Hindlimb muscle (tissue), 1 donor: ENCODE measurements at regions not wholly inside any gene's neighbourhood (a gene's known extent, or its start where the extent isn't known, plus 50 kb on each side); places are given as distances from the start of the nearest gene placed in this dataset.
"Not testable (repeated sequence)": the region's sequence is repeated elsewhere in the genome, so short reads cannot be mapped to it uniquely, and the experiment has no call there.

Experiments
- DNase-seq: peaks from one replicate; pipeline ENCODE4 v3.0.0-alpha.2; 2013

DNA sequence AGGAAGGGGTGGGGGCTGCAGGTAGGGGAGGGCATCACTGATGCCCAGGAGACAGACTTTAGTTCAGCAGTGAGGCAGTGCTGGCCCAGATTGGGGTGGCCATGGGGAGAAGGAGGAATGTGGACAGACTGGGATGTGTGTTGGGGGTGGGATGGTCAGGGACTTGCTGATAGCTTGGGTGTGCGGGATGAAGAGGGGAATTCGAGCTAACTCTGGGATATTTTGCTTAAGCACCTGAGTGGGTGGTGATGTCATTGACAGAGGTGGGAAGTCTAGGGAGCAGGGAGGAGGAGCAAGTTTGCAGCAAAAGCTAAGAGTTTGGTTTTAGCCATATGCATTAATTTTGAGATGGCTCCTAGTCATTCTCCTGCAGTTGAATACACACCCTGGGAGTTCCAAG is 207.5 kb downstream of the RPLP1 start:
- DNase-seq, result no peak

DNA sequence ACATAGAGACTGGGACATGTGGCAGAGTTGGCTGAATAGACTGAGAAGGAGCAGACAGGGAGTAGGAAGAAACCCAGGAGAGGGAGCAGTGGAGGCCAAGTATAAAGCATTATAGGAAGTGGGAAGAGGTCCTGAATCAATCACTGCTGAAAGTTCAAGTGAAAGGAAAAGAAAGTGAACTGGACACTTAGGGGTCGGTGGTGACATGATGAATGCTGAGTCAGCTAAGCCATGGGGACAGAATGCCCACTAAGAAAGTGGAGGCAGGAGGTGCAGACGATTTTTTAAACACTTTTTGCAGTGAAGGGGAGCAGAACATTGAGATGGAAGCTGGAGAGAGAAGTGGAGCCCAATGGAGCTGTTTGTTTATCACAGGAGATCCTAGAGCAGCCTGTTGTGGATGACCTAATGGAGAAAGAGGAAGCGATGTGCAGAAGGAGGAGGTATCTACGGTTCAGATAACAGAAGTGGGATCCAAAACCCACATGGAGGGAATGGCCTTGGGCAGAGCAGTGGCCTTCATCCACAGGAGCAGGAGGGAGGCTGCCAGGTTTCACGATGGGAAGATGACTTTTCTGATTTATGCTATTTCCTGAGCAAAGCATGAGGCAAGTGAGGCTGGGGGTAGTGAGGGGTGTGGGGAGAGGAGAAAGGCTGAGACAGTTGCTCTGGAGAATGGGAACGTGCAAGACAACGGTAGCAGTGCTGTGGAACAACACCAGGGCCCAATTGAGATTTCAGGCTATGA is 208.2 kb downstream of the RPLP1 start:
- no peak for DNase-seq

DNA sequence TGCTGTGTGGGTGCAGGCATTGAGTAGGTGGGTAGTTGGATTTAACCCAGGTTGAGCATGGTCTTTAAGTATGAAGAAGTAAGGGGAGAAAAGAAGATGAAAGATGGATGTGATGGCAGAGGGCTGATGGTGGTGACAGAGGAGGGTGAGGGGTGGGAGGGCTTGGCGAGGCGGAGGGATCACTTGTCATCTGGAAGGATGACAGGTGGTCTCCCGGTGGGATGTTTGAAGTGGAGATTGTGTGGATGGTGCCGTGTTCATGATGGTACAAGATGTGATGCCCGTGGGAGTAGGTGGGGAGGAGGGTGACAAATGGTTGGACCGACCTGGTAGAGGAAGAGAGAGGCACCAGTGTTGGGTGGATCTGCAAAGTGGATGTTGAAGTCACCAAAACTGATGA is 208.8 kb downstream of the RPLP1 start:
- DNase-seq, result no peak

DNA sequence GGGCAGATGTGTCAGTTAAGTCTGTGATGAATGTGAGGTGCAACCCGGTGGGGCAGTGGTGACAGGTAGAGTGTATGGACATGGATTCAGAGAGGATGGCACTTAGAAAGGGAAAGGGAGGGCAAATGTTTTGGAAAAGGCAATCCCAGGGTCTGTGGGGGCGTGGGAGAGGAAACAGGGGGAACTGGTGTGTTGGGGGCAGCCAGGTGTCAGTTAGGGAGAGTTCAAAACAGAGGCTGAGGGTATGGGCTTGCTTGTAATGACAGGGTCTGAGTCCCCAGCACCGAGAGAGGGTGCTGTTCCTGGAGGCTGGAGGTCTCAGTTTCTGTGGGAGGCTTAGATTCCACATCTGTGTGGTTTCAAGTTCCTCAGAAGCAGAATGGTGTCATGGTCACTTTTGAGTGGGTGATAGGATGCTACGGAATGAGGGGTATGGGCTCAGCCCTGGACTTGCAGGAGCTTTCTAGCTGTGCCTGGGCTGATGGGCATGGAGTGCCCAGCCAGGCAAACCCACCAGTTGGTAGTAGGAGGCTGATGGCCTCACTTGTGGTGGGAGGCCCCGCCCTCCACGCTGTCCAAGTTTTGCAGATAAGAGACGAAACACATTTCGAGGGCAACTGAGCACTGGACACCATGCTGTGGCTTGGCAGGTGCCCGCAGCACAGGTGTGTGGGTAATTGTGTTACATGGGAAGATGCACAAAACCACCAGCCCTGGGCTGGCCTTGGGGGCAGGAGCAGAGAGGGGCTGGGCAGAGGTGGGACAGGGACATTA is 209.4 kb downstream of the RPLP1 start:
- no peak for DNase-seq

DNA sequence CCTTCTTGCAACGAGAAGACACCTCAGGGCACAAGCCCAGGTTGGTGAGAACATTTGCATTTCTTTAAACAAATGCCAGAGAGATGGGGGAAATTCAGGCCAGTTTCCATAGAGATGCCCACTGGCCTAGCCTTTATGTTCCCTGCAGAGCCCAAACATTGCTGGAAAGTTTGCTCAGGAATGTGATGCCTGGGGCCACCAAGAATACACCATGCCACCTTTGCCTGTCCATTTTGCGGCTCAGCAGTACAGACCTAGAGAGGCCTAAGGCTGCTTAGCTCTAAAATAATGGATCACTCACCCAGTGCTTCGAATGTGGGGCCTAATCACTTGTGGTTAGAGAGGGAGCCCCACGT is 210.0 kb downstream of the RPLP1 start:
- no peak for DNase-seq

DNA sequence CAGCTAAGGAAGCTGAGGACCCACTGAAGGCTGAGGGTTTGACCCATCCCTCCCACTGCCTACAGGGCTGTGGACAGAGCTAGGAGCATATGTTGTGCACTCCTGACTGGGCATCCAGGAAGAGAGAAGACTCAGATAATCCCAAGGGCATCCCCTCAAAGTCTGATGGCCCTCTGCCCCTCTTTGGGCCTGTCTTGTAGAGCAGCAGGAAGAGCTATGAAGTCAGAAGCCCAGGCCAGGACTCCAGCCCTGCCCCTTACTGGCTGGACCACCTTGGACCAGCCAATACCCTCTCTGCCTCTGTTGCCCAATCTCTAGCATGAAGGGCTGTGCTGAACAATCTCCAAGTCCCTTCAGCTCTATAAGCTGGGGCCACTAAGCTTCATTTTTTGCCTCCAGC is 210.8 kb downstream of the RPLP1 start:
- DNase-seq, result no peak

DNA sequence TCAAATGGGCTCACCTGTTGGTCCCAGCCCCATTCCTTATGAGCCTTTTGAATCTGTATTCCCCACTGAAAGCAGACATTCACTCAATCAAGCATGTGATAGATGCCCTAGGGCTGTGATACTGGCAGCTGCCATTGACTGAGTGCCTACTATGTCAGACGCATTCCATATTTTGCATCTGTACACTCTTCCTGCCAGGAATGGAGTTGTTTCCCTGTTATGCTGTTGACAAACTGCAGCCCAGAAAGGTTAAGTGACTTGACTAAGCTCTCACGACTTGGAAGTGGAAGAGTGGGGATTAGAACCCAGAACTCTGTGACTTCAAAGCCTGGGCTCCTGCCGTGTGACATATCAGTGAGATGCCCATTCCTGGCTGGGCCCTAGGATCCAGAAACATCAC is 211.4 kb downstream of the RPLP1 start:
- DNase-seq, result no peak

DNA sequence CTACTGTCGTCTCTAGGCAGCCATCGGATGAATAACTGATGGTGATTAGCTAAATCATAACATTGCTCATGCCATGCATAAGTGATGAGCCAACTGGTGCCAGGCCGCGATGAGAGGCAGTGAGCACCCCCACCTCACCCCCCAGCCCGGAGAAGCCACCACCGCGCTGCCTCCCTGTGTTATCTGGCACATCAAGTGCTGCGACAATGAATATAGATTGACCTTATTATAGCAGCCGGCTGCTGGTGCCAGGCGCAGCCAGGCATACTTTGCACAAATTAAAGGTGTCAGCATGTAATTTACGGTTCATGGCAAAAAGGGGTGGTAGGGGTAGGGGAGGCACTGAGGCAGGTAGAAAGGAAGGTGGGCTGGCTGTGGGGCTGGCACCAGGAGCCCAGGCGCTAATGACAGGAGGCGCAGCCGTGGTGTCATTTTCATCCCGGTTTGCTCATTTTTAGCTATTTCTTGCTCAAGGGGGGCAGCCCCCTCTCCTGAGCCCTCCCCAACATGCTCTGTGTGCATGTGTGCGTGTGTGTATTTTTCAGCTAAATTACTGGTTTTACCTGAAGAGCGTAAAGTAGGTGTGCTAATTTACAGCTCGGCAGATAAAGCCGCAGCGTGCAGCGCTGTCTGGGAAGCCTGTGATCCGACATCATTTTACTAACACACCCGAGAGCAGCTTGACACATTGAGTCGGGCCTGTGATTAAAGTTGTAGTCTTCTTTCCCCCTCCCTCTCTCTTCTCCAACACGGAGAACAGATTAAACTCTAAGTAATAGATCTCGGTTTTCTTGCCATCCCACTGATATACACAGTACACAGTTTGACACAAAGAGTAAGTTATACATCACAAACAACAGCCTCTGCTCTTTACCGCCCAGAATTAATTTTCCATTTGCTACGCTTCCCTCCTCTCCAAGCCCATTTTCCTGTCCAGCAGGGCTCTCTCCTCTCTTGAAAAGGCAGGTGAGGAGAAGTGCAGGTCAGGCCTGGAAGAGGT is 212.3 kb downstream of the RPLP1 start:
- DNase-seq, result no peak

DNA sequence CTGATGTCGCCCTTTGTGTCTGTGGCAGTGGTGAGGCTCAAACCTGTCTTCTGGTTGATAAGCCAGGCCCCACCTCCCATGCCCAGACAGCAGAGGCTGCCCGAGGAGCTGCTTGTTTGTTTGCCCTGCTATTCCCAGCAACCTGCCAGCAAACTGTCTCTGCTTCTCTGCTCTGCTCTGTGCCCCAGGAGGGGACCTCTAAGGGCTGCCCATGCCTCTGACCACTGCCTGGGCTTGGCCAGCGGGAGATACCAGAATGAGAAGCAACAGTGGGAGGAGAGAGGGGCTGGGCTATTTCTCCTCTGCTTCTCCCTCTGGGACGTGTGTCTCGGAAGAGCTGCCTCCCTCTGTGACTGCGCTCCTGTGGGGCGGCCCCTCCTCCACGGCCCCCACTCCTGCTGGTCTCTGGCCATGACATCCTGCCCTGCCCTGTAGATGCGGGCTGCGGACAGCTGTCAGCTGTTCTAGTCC is 213.1 kb downstream of the RPLP1 start:
- no peak for DNase-seq

DNA sequence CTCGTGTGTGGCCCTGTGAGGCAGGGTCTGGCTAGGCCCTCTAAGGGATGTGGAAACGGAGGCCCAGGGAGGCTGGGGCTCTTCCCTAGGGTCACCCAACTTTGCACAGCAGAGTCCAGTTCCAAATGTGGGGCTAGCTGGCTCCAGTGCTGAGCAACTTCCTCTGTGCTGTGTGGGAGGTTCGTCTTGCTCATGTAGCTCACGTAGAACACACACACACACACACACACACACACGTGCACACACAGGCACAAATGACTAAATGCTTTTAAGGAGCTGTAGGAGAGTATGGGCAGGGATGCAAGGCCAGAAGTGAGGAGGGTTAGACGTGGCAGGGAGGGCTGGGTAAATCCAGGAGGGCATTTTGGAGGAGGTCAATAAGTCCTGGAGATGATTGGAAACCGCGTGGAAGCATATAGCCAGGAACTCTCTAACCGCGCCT is 213.8 kb downstream of the RPLP1 start:
- no peak for DNase-seq

DNA sequence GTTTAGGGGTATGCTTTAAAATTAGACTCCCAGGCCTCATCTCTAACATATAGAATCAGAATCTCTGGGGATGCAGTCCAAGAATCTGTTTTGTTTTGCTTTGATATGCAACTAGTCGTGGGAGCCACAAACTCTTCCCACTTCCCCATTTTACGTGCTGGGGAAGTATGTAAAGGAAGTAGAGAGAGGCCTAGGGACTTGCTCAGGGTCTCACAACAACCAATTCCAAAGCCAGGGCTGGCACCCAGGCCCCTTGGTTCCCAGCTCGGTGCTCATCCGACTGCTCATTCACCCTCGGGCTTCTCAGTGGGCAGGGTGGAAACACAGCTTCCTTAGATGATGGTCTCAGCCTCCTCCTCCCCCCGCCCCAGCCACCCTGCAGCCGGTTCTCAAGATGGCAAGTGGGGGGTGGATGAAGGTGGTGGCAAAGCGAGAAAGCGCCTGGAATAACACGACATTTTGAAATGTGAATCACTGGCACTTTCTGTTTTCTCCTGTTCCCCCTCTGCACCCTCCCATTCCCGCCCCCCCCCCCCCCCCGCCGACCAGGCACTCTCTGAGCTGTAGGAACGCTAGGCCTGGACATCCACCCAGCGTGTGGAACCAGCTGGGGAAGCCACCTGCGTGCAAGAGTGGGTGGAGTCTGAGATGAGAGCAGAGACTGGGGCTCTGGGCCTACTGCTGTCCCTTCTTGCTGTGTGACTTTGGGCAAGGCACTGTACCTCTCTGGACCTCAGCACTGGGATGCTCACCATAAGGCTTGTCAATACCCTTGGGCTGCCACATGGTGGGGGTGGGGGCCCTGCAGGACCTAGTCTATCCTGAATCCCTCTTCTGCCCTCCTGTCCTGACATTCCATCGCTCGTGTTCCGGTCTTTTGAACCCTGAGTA is 214.5 kb downstream of the RPLP1 start:
- DNase-seq, result no peak

DNA sequence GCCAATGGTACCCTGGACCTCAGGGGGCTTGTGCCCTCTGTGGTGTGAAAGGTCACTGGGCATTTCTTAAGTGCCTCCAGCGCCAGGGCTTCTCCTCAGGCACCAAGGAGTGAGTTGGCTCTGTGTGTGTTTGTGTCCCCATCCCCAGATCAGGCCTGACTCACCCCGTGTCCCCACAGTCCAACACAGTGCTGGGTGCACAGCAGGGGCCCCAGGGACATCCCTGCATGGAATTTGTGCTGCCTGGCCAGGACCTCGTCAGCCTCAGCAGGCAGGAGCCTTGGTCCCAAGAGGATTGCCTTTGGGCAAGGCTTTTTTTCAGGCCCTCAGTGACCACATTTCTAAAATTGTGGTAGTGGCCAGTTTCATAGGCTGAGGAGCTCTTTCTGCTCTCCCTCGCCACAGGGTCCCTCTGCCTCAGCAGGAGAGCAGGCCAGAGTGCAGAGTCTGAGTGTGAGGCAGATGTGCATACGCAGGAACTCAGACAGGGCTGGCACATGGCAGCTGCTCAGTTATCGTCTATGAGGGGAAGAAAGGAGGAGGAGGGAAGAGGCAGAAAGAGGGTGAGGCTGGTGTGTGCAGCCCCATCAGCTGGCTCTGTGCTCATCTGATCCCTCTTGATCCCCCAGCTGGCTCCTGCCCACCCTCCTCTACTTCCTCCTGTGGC is 215.6 kb downstream of the RPLP1 start:
- no peak for DNase-seq

DNA sequence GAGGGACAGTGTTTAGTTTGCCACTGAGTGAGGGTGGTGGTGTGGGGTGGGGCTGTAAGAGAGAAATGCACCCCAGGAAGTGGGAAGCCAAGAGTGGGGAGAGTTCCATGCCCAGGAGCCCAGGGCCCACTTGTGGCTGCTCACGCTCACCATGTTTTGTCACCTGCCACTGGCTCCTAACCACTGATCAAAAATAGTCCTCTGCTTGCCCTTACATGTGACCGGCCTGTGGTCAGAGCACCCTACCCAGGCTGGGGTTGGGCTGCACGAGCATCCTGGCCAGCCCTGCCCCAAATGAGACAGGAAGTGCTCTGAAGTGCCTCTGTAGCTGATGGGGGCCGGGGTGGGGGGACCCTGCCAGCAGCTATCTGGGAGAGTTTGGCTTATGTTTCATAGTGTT is 216.3 kb downstream of the RPLP1 start:
- no peak for DNase-seq

DNA sequence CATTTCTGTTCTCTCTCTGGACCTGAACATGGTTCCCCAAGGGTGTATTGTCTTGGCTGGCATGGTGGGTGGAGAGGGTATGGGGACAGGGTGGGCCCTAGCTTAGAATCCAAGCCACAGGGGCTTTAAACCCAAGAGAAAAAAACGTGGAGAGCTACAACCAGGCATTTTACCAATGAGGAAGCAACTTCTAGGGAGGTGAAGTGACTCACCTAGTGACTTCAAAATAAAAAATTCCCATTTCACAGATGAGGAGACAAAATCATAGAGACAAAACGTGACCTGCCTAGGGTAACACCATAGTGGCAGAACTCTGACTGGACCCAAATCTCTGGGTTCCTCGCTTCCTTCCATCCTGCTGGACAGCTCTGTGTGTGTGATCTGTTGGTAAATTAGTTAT is 216.8 kb downstream of the RPLP1 start:
- no peak for DNase-seq

DNA sequence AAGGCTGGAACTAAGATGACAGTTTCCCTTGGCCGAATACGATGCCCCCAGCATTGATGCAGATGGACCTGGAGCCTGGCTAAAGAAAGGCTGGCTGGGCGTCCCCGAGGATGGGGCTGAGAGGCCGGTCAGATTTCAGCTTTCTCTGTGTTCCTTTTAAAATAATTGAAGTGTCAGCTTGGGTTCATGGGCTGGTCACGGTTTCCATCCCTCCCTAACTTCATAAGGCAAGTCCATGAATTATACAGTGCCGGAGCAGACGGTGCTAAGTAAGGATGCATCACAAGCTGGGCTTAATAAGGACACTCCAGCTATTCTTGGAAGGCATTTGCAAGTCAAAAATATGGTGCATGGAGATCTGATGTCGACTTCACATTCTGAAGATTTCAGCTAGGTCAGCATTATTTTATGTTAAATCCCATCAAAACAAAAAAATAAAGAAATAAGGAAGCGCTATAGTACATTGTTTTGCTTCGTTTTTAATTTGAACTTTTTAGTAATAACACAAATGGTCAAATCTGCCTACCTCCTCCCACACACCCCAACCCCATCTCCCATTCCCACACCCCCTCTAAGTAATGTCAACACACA is 220.8 kb downstream of the RPLP1 start:
- DNase-seq, result no peak

DNA sequence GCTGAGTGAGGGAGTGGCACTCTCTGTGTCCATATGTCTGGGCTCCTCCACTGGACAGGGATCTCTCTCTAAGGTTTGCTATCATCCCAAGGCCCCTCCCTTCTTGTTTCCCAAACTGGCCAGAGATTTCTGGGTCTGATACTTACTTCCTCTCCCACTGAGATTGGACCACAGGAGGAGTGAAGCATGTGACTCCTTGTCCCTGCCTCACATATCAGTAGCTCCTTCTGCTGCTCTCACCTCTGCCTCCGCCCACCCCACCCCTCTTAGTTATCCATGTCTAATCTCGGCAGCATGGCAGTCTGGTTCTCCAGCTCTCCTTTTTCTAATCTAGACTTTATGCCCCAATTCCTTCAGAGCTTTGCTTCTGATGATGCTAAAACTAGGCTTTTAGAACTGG is 223.1 kb downstream of the RPLP1 start:
- DNase-seq, result no peak

DNA sequence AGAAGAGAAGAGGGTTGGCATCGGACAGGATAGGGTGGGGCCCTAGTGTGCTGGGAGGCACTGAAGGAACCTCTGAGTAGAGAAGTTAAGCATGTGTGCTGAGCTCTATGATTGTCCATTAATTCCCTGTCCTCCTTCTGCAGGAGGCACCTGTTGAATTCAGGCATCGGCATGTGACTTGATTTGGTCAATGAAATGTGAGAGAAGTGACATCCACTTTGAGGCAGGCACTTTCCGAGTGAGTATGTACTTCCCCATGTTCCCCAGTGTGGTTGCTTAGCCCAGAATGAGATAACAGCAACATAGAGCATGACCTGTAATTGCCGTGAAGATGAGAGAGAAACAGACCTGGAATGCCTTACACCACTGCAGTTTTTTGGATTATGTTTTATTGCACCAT is 224.8 kb downstream of the RPLP1 start:
- no peak for DNase-seq

DNA sequence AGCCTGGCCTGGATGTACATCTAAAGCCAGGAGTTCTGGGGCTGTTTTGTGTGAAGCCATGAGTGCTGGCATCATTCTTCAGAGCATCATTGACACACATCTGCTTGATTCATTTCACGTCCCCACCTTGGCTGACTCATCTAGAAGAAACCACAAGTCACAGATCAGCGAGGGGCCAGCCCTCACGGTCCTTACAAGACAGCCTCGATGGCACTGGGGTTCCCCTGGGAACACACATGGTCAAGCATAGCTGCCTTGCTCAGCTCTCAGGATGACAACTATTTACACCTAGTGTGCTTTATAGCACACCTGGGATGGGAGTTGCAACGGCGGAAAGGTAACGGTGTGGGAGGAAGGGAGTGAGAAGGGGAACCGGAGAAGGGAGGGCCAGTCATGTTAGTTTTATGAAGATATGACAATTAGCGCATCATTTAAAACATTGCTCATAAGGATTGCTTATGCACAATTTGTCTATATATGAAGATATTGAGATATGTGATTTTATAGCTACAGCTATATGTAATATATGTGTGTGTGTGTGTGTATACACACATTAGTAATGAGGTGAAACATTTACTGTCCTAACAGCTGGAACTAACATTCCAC is 227.1 kb downstream of the RPLP1 start:
- no peak for DNase-seq

DNA sequence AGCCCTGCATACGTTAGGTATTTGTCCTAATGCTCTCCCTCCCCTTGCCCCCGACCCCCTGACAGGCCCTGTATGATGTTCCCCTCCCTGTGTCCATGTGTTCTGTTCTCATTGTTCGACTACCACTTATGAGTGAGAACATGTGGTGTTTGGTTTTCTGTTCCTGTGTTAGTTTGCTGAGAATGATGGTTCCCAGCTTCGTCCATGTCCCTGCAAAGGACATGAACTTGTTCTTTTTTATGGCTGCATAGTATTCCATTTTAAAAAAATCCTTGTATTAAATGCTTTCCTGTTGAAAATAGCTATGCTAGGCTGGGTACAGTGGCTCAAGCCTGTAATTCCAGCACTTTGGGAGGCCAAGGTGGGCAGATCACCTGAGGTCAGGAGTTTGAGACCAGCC is 232.2 kb downstream of the RPLP1 start:
- DNase-seq, result not testable (repeated sequence)
